ENCODE measurements at regions not wholly inside any gene's neighbourhood (a gene's known extent, or its start where the extent isn't known, plus 50 kb on each side); places are given as distances from the start of the nearest gene placed in this dataset.

GRCh38 chr7:81526971-81527370 lies 242.9 kb downstream of the HGF start:
- Histone ChIP-seq H3K4me1 (ENCODE audit: control insufficient read depth, extremely low read depth, insufficient read depth, low read length) (no peaks in the 10 kb centered on the region), H3K4me2 (ENCODE audit: extremely low read depth, insufficient read depth, low read length) (no peak overlapping the region), H2AFZ (ENCODE audit: low read length) (no peak overlapping the region), H4K20me1 (ENCODE audit: control insufficient read depth, extremely low read depth, insufficient read depth, low read length) (no peaks in the 10 kb centered on the region), H3K79me2 (ENCODE audit: control insufficient read depth, insufficient read depth, low read length) (no peaks in the 10 kb centered on the region), H3K36me3 (ENCODE audit: control insufficient read depth, insufficient read depth, low read length) (no peaks in the 10 kb centered on the region), H3K9me3 (ENCODE audit: control insufficient read depth, insufficient read depth, low read depth, low read length) (no peaks in the 10 kb centered on the region), H3K9ac (ENCODE audit: insufficient read depth, low read length) (no peak overlapping the region), H3K27ac (ENCODE audit: insufficient read depth, low read length) (no peak overlapping the region), H3K27me3 (ENCODE audit: control insufficient read depth, insufficient read depth, low read length) (no peaks in the 10 kb centered on the region), H3K4me3 (replicated peaks in 1 of 4; ENCODE audit: control extremely low read depth in 1 of 4, insufficient read depth in 1 of 4, low read depth in 3 of 4, low read length in 4 of 4) (no peak overlapping the region)
- DNase-seq (ENCODE audit: low read depth in 2 of 2): no peak
- TF ChIP-seq CTCF (conservative IDR thresholded peaks at IDR 0.05 in 1 of 2, IDR thresholded peaks at IDR 0.05 in 1 of 2; ENCODE audit: low read depth in 1 of 2, low read length in 2 of 2) (no peak), EZH2 (IDR thresholded peaks at IDR 0.05; ENCODE audit: low read length, missing control alignments) (no peak)

- Histone ChIP-seq H3K4me1 (ENCODE audit: control insufficient read depth, extremely low read depth, insufficient read depth, low read length) (no peaks in the 10 kb centered on the region), H3K79me2 (ENCODE audit: control insufficient read depth, insufficient read depth, low read length) (no peaks in the 10 kb centered on the region), H4K20me1 (ENCODE audit: control insufficient read depth, extremely low read depth, insufficient read depth, low read length) (no peaks in the 10 kb centered on the region), H3K4me3 (replicated peaks in 1 of 4; ENCODE audit: control extremely low read depth in 1 of 4, insufficient read depth in 1 of 4, low read depth in 3 of 4, low read length in 4 of 4) (no peak overlapping the region), H3K9ac (ENCODE audit: insufficient read depth, low read length) (no peak overlapping the region), H3K4me2 (ENCODE audit: extremely low read depth, insufficient read depth, low read length) (no peak overlapping the region), H2AFZ (ENCODE audit: low read length) (peak overlapping the region; percentile 68), H3K36me3 (ENCODE audit: control insufficient read depth, insufficient read depth, low read length) (no peaks in the 10 kb centered on the region), H3K27me3 (ENCODE audit: control insufficient read depth, insufficient read depth, low read length) (no peaks in the 10 kb centered on the region), H3K9me3 (ENCODE audit: control insufficient read depth, insufficient read depth, low read depth, low read length) (no peaks in the 10 kb centered on the region), H3K27ac (ENCODE audit: insufficient read depth, low read length) (no peak overlapping the region)
- DNase-seq (ENCODE audit: low read depth in 2 of 2): peak in 1 of 2 donors; percentile 24
- TF ChIP-seq CTCF (conservative IDR thresholded peaks at IDR 0.05 in 1 of 2, IDR thresholded peaks at IDR 0.05 in 1 of 2; ENCODE audit: low read depth in 1 of 2, low read length in 2 of 2) (no peak), EZH2 (IDR thresholded peaks at IDR 0.05; ENCODE audit: low read length, missing control alignments) (no peak)
Observed at GRCh38 chr7:81525841-81526240, 244.0 kb downstream of the HGF start.

GRCh38 chr7:81519886-81520285 lies 250.0 kb downstream of the HGF start:
- TF ChIP-seq EZH2 (IDR thresholded peaks at IDR 0.05; ENCODE audit: low read length, missing control alignments) (no peak), CTCF (conservative IDR thresholded peaks at IDR 0.05 in 1 of 2, IDR thresholded peaks at IDR 0.05 in 1 of 2; ENCODE audit: low read depth in 1 of 2, low read length in 2 of 2) (no peak)
- Histone ChIP-seq H3K27ac (ENCODE audit: insufficient read depth, low read length) (no peak overlapping the region), H3K9ac (ENCODE audit: insufficient read depth, low read length) (no peak overlapping the region), H3K4me2 (ENCODE audit: extremely low read depth, insufficient read depth, low read length) (no peak overlapping the region), H3K4me1 (ENCODE audit: control insufficient read depth, extremely low read depth, insufficient read depth, low read length) (peaks cover 3% of the 10 kb centered on the region), H4K20me1 (ENCODE audit: control insufficient read depth, extremely low read depth, insufficient read depth, low read length) (no peaks in the 10 kb centered on the region), H2AFZ (ENCODE audit: low read length) (no peak overlapping the region), H3K9me3 (ENCODE audit: control insufficient read depth, insufficient read depth, low read depth, low read length) (no peaks in the 10 kb centered on the region), H3K36me3 (ENCODE audit: control insufficient read depth, insufficient read depth, low read length) (no peaks in the 10 kb centered on the region), H3K79me2 (ENCODE audit: control insufficient read depth, insufficient read depth, low read length) (no peaks in the 10 kb centered on the region), H3K27me3 (ENCODE audit: control insufficient read depth, insufficient read depth, low read length) (no peaks in the 10 kb centered on the region), H3K4me3 (replicated peaks in 1 of 4; ENCODE audit: control extremely low read depth in 1 of 4, insufficient read depth in 1 of 4, low read depth in 3 of 4, low read length in 4 of 4) (no peak overlapping the region)
- DNase-seq (ENCODE audit: low read depth in 2 of 2): peak in 1 of 2 donors; percentile 53

Measured in fibroblast of lung (primary cell).